Activated CD8-positive, alpha-beta T cell treated with anti-CD3 and anti-CD28 coated beads for 36 hours (primary cell): ENCODE measurements at regions not wholly inside any gene's neighbourhood (a gene's known extent, or its start where the extent isn't known, plus 50 kb on each side); places are given as distances from the start of the nearest gene placed in this dataset.

Source experiments
- ATAC-seq: fragments of 200-7000 bp; cut with Tn5 transposase; one replicate; pipeline ENCODE4 v1.10.0; 2021; ENCODE audit warnings: mild to moderate bottlenecking, moderate library complexity
- CTCF ChIA-PET: fragments of 350-600 bp; sonication (Branson Sonifier 250); formaldehyde crosslinking; loops from one replicate; lab custom pipeline; 2021; ENCODE audit warnings: antibody characterized with exemption; lab: Charles Lee
- POLR2A ChIA-PET: fragments of 350-600 bp; sonication (Branson Sonifier 250); formaldehyde crosslinking; loops from one replicate; lab custom pipeline; 2021; ENCODE audit warnings: antibody characterized with exemption; lab: Charles Lee
- DNase-seq: peaks from one replicate; pipeline ENCODE4 v3.0.0-alpha.2; 2020
- H3K27ac Mint-ChIP-seq: one replicate; pipeline ENCODE4 v1.8.0; 2021; ENCODE audit warnings: mild to moderate bottlenecking, mixed read lengths
- H3K27me3 Mint-ChIP-seq: one replicate; pipeline ENCODE4 v1.8.0; 2021; ENCODE audit warnings: mixed read lengths
- H3K36me3 Mint-ChIP-seq: one replicate; pipeline ENCODE4 v1.8.0; 2021; ENCODE audit warnings: low read depth, mixed read lengths
- H3K4me1 Mint-ChIP-seq: one replicate; pipeline ENCODE4 v1.8.0; 2021; ENCODE audit warnings: low read depth, mixed read lengths
- H3K4me3 Mint-ChIP-seq: one replicate; pipeline ENCODE4 v1.8.0; 2021; ENCODE audit warnings: mild to moderate bottlenecking, moderate library complexity, mixed read lengths
- H3K9me3 Mint-ChIP-seq: one replicate; pipeline ENCODE4 v1.8.0; 2021; ENCODE audit warnings: mixed read lengths
- CTCF ChIP-seq: fragments of 200-600 bp; IDR thresholded peaks from one replicate; pipeline ENCODE4 v1.8.0; 2022; ENCODE audit warnings: antibody characterized with exemption, mild to moderate bottlenecking
- intact Hi-C: fragments of 100-400 bp; cut with micrococcal nuclease; formaldehyde crosslinking; loops from one replicate; pipeline ENCODE4 v1.10.0; 2022

GRCh38 chr14:98074111-98074510 lies 1197.9 kb downstream of the BCL11B start:
- ChIA-PET POLR2A (no interaction called here), CTCF (interaction anchor here (1.2 kb wide), 1 partner anchor 10 kb away, joined by 3 read pairs; no protein-coding TSS in a partner anchor)
- TF ChIP-seq CTCF = no peak
- Mint-ChIP-seq H3K9me3 (no peaks in the 10 kb centered on the region), H3K4me3 (no peak overlapping the region), H3K4me1 (peaks cover 4% of the 10 kb centered on the region), H3K27me3 (no peaks in the 10 kb centered on the region), H3K36me3 (no peaks in the 10 kb centered on the region), H3K27ac (no peak overlapping the region)
- intact Hi-C loops = no loop called here
- DNase-seq = no peak
- no peak for ATAC-seq

GRCh38 chr14:98077176-98077575 lies 1194.8 kb downstream of the BCL11B start:
- no peaks in the 10 kb centered on the region for H3K36me3 Mint-ChIP-seq
- CTCF ChIA-PET = no interaction called here
- no peaks in the 10 kb centered on the region for H3K9me3 Mint-ChIP-seq
- H3K27ac Mint-ChIP-seq = no peak overlapping the region
- no peak for TF ChIP-seq CTCF
- no peaks in the 10 kb centered on the region for H3K4me1 Mint-ChIP-seq
- no peak overlapping the region for H3K4me3 Mint-ChIP-seq
- no peak for DNase-seq
- POLR2A ChIA-PET = no interaction called here
- H3K27me3 Mint-ChIP-seq = no peaks in the 10 kb centered on the region
- intact Hi-C loops = no loop called here
- no peak for ATAC-seq

- intact Hi-C loops = no loop called here
- POLR2A ChIA-PET = interaction anchor here (0.8 kb wide), 1 partner anchor 10 kb away, joined by 3 read pairs; no protein-coding TSS in a partner anchor
- Mint-ChIP-seq H3K4me1 (no peaks in the 10 kb centered on the region), H3K27ac (no peak overlapping the region), H3K36me3 (no peaks in the 10 kb centered on the region), H3K9me3 (no peaks in the 10 kb centered on the region), H3K27me3 (no peaks in the 10 kb centered on the region), H3K4me3 (no peak overlapping the region)
- no peak for TF ChIP-seq CTCF
- ATAC-seq = no peak
- CTCF ChIA-PET = interaction anchor here (1.2 to 1.7 kb wide), 3 partner anchors 11 to 106 kb away, joined by 3 to 4 read pairs (median 4); no protein-coding TSS in a partner anchor
- DNase-seq = no peak
Observed at GRCh38 chr14:98082833-98083232, 1189.2 kb downstream of the BCL11B start.

- no peak for TF ChIP-seq CTCF
- H3K4me3 Mint-ChIP-seq = no peak overlapping the region
- H3K27me3 Mint-ChIP-seq = no peaks in the 10 kb centered on the region
- ATAC-seq = no peak
- ChIA-PET CTCF (no interaction called here), POLR2A (no interaction called here)
- intact Hi-C loops = no loop called here
- H3K9me3 Mint-ChIP-seq = no peaks in the 10 kb centered on the region
- H3K4me1 Mint-ChIP-seq = no peaks in the 10 kb centered on the region
- no peaks in the 10 kb centered on the region for H3K36me3 Mint-ChIP-seq
- H3K27ac Mint-ChIP-seq = no peak overlapping the region
- DNase-seq = no peak
Observed at GRCh38 chr14:98085751-98086150, 1186.2 kb downstream of the BCL11B start.

- no peak for TF ChIP-seq CTCF
- intact Hi-C loops = no loop called here
- Mint-ChIP-seq H3K4me1 (peaks cover 9% of the 10 kb centered on the region), H3K9me3 (no peaks in the 10 kb centered on the region), H3K27ac (no peak overlapping the region), H3K4me3 (no peak overlapping the region), H3K27me3 (peaks cover 2% of the 10 kb centered on the region), H3K36me3 (no peaks in the 10 kb centered on the region)
- POLR2A ChIA-PET = no interaction called here
- CTCF ChIA-PET = interaction anchor here (1.0 to 1.5 kb wide), 2 partner anchors 115 to 1227 kb away, joined by 3 read pairs; no protein-coding TSS in a partner anchor
- no peak for ATAC-seq
- no peak for DNase-seq
Observed at GRCh38 chr14:98093111-98093510, 1178.9 kb downstream of the BCL11B start.
